Mammary epithelial cell (primary cell): ENCODE measurements at regions not wholly inside any gene's neighbourhood (a gene's known extent, or its start where the extent isn't known, plus 50 kb on each side); places are given as distances from the start of the nearest gene placed in this dataset.

ENCODE experiments used
- CTCF ChIP-seq, 2 donors: IDR thresholded peaks in 1 of 2; conservative IDR thresholded peaks in 1 of 2; 2 replicates each; pipeline ENCODE4 v1.5.1; 2011 to 2012; ENCODE audit warnings: inconsistent platforms in 2 of 2, low read length in 2 of 2, mild to moderate bottlenecking in 2 of 2, control low read depth in 1 of 2, low read depth in 1 of 2; ENCODE audit not compliant: insufficient read depth in 1 of 2; ENCODE audit errors: extremely low read depth in 1 of 2
- EZH2 ChIP-seq: IDR thresholded peaks from 2 replicates; pipeline ENCODE4 v1.6.1; 2012; ENCODE audit warnings: low read length, inconsistent platforms, borderline replicate concordance

- TF ChIP-seq EZH2: no peak
- TF ChIP-seq CTCF (conservative IDR thresholded peaks at IDR 0.05 in 1 of 2, IDR thresholded peaks at IDR 0.05 in 1 of 2; ENCODE audit: extremely low read depth in 1 of 2, insufficient read depth in 1 of 2, low read depth in 1 of 2, low read length in 2 of 2): no peak
Observed at GRCh38 chr3:64457811-64458210, 230.0 kb downstream of the ADAMTS9 start.
